ENCODE measurements at regions not wholly inside any gene's neighbourhood (a gene's known extent, or its start where the extent isn't known, plus 50 kb on each side); places are given as distances from the start of the nearest gene placed in this dataset.

DNA sequence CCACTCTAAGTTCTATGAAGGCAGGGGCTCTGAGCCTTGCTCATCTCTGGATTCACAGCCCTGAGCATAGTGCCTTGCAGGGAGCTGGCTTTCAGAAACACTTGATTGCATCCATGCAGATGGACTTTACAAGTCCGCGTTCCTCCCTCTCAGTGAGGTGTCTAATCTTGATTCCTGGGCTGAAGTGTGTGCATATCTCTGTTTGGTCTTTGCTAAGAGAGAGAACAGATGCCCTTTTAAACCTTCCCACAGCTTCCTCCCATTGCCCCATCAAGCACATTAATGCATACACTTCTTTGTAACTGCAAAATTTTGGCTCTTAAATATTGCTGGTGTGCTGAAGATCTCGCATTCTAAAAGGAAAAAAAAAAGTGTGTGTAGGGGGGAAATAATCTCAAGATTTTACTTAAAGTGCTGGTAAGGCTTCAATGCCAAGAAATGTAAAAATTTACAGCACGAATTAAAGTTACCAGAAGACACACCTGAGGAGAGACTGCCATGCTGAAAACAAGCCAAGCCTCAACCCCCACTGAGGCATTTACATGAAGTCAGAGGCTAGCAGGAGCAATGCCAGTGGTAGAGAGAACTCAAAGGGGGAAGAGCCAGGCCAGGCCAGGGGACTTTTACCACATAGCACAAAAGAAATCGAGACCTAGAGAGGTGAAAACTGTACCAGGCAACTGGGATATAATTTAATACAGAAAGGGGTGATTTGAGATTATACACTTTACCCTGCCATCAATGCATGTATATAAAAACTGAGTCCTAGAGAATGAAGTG lies 492.1 kb downstream of the SOX6 start:
- no peaks in the 10 kb centered on the region for H3K4me1 ChIP-seq (replicated peaks)
- intact Hi-C loops (cut with DNase I): no loop called here
- H3K36me3 ChIP-seq: no peaks in the 10 kb centered on the region
- no peak overlapping the region for H3K4me3 ChIP-seq
- no peak for DNase-seq (ENCODE audit: low spot score)
- no peaks in the 10 kb centered on the region for H3K9me3 ChIP-seq
- no peaks in the 10 kb centered on the region for H3K27me3 ChIP-seq (replicated peaks; ENCODE audit: insufficient read depth)
- WGBS: 76% methylated on average over 5 of the region's 5 CpGs
- TF ChIP-seq, protein P1, sequence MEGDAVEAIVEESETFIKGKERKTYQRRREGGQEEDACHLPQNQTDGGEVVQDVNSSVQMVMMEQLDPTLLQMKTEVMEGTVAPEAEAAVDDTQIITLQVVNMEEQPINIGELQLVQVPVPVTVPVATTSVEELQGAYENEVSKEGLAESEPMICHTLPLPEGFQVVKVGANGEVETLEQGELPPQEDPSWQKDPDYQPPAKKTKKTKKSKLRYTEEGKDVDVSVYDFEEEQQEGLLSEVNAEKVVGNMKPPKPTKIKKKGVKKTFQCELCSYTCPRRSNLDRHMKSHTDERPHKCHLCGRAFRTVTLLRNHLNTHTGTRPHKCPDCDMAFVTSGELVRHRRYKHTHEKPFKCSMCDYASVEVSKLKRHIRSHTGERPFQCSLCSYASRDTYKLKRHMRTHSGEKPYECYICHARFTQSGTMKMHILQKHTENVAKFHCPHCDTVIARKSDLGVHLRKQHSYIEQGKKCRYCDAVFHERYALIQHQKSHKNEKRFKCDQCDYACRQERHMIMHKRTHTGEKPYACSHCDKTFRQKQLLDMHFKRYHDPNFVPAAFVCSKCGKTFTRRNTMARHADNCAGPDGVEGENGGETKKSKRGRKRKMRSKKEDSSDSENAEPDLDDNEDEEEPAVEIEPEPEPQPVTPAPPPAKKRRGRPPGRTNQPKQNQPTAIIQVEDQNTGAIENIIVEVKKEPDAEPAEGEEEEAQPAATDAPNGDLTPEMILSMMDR (IDR thresholded peaks at IDR 0.05): no peak
- no peak for TF ChIP-seq POLR2AphosphoS5 (IDR thresholded peaks at IDR 0.05)
- H3K27ac ChIP-seq: no peak overlapping the region

DNA sequence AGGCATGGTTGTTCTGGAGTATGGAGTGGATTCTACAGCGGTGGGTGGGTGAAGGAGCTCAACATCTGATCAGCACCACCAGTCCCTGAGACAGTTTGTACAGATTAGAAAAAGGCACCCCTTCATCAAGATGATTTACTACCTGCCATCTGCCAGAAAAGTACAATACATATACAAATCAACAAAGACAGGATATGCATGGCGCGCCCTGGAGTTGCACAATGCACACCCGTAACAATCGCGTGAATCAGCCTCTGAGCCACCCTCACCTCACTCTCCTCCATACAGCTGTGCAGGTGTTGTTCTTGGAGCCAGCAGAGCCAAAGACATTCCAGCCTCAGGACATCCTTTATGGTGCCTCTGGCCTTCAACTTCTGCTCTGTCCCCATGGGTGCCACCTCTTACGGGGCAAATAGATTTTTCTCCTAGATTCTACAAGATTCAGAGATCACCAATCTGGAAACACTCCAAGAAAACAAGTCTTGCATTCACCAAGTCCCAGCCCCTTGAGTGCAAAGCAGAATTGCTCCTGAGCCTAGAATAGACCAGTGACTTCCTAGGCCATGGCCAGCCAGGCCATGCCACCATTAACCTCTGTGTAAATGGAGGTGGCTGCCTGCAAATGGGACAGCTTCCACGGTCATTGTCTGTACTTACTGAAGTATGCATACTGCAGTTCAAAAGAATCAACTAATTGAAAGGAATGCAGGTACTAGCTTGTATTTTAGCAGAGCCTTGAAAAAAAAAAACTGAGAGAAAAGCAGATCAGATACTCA lies 490.9 kb downstream of the SOX6 start:
- WGBS: 80% methylated on average over 8 of the region's 8 CpGs

DNA sequence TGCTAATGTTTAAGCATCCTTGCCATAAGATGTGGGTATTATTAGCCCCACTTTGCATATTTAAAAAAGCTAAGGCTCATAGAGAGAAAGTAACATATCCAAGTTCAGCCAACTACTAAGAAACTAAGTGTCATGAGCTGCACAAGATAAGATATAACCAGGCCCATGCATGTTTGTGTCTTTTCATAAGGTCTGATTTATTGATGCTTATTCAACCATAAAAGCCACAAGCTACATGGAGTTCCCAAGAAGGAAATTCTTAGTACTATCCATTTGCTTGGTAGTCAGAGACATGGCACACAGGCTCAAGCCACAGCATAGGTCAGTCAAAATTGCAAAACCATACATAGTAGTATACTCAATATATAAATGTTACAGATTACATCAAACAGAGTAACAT lies 488.5 kb downstream of the SOX6 start:
- TF ChIP-seq POLR2A (IDR thresholded peaks at IDR 0.05) (no peak), POLR2AphosphoS5 (IDR thresholded peaks at IDR 0.05) (no peak)
- TF ChIP-seq, protein P1 (IDR thresholded peaks at IDR 0.05): no peak
- Histone ChIP-seq H3K4me1 (replicated peaks) (no peaks in the 10 kb centered on the region), H3K4me3 (no peak overlapping the region), H3K9me3 (no peaks in the 10 kb centered on the region), H3K36me3 (no peaks in the 10 kb centered on the region), H3K27me3 (replicated peaks; ENCODE audit: insufficient read depth) (no peaks in the 10 kb centered on the region), H3K27ac (no peak overlapping the region)
- DNase-seq (ENCODE audit: low spot score): no peak
- intact Hi-C loops (cut with DNase I): no loop called here

More for the DNA sequence above, 490.9 kb downstream of the SOX6 start:
- H3K27ac ChIP-seq: no peak overlapping the region
- H3K27me3 ChIP-seq (replicated peaks; ENCODE audit: insufficient read depth): no peaks in the 10 kb centered on the region
- no peaks in the 10 kb centered on the region for H3K4me1 ChIP-seq (replicated peaks)
- H3K36me3 ChIP-seq: no peaks in the 10 kb centered on the region
- no peak overlapping the region for H3K4me3 ChIP-seq
- no peak for DNase-seq (ENCODE audit: low spot score)
- no peak for TF ChIP-seq POLR2A (IDR thresholded peaks at IDR 0.05)
- no peak for TF ChIP-seq POLR2AphosphoS5 (IDR thresholded peaks at IDR 0.05)
- TF ChIP-seq, protein P1 (IDR thresholded peaks at IDR 0.05): no peak
- H3K9me3 ChIP-seq: no peaks in the 10 kb centered on the region
- intact Hi-C loops (cut with DNase I): no loop called here

DNA sequence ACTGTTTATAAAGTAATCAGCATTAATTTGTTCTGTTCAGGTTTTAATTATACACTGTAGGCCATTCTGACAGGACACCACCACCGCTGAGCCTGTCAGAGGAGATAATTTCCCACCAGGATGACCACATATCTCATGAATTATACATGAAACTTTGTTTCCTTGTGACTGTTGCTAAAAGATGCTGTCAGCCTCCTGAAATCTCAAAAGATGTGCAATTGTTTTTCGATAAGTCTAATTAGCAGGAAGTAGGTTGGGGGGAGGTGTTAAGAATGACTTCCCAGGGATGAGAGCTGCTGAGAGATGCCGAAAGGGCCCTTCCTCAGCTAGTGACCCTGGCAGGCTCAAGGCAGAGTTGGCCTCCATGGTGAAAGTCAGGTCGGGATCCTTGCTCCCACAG lies 485.4 kb downstream of the SOX6 start:
- Histone ChIP-seq H3K27ac (no peak overlapping the region), H3K27me3 (replicated peaks; ENCODE audit: insufficient read depth) (no peaks in the 10 kb centered on the region), H3K4me3 (no peak overlapping the region), H3K9me3 (no peaks in the 10 kb centered on the region), H3K4me1 (replicated peaks) (no peaks in the 10 kb centered on the region), H3K36me3 (no peaks in the 10 kb centered on the region)
- TF ChIP-seq POLR2AphosphoS5 (IDR thresholded peaks at IDR 0.05) (no peak), POLR2A (IDR thresholded peaks at IDR 0.05) (no peak)
- TF ChIP-seq, protein P1 (IDR thresholded peaks at IDR 0.05): no peak
- DNase-seq (ENCODE audit: low spot score): no peak
- WGBS: 92% methylated on average over 4 of the region's 4 CpGs
- intact Hi-C loops (cut with DNase I): no loop called here
